ENCODE measurements at regions not wholly inside any gene's neighbourhood (a gene's known extent, or its start where the extent isn't known, plus 50 kb on each side); places are given as distances from the start of the nearest gene placed in this dataset.

- TF ChIP-seq ATF3 (IDR thresholded peaks at IDR 0.05; ENCODE audit: insufficient read depth, low read depth, low read length) (no peak), RNF2 (IDR thresholded peaks at IDR 0.05; ENCODE audit: borderline replicate concordance, low read depth, low read length, missing control alignments, poor library complexity, severe bottlenecking) (no peak), JUN (IDR thresholded peaks at IDR 0.05; ENCODE audit: low read depth, low read length) (no peak)
Observed at GRCh38 chr7:136245327-136246004, 268.3 kb upstream of the MTPN start (continued).
